NOMO-1 treated with dmso at 0.1 percent for 144 hours (cell line): ENCODE measurements at regions not wholly inside any gene's neighbourhood (a gene's known extent, or its start where the extent isn't known, plus 50 kb on each side); places are given as distances from the start of the nearest gene placed in this dataset.

Experiments used
- DNase-seq: peaks from one replicate; lab custom pipeline; 2025; ENCODE audit not compliant: unreplicated experiment; lab: John Stamatoyannopoulos, UW

DNA sequence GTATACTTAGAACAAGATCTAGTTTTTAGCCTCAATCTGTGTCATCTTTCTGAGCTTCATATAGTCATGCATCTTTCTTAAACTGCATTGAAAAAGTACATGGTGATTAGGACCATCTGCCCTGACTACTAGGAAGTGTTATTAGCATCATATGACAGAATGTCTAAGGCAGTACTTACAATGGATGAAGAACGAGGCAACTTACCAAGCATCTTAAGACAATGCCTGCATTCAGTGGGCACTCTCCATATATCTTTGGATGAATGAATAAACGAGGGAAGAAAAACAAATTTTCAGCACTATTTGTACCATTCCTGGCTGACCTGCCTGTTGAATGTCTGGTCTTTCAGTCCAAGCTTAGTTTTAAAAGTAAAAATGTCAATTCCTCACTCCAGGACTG is 185.4 kb upstream of the EPHA3 start:
- DNase-seq = no peak

DNA sequence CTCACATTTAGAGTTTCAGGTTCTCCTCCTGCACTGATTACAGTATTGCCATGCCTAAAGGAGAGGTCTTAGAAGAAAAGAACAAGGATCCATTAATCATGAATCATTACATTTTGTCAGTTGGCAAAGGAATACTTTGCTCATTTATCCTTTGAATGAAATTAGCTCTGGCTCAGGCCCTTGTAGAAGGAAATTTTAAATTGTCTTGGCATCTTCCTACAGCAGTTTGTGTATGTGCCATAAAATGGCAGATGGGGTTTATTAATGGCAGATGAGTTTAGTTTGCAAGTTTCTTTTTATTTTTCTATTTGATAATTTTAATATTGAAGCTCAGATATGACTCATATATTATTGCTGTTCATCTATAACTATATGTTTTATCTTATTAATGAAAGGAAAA is 181.2 kb upstream of the EPHA3 start:
- no peak for DNase-seq

GRCh38 chr3:88930611-88931010 is 176.8 kb upstream of the EPHA3 start:
- no peak for DNase-seq

GRCh38 chr3:88936831-88937230 is 170.6 kb upstream of the EPHA3 start:
- DNase-seq = no peak

GRCh38 chr3:88940296-88940695 is 167.1 kb upstream of the EPHA3 start:
- no peak for DNase-seq

- DNase-seq = no peak
Measured at GRCh38 chr3:88947013-88947412, 160.4 kb upstream of the EPHA3 start.

- no peak for DNase-seq
Measured at GRCh38 chr3:88954853-88955252, 152.6 kb upstream of the EPHA3 start.

DNA sequence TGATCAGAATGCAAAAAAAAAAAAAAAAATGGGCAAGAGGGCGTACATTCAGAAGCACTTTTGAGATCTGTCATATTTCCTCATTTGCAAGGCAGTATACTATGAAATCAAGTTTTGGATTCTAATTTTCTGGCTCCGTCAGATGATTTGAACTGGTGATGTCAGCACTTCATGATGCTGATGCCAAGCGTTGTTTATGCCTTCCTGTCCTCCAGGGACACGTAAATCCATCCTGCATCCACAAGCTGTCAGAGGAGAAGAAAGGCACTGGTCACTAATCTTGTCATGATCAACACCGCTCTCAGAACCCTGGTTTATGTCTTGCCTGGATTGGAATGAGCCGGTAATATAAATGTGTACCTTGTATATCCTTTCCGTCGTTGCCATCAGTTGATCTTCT is 152.1 kb upstream of the EPHA3 start:
- no peak for DNase-seq

DNA sequence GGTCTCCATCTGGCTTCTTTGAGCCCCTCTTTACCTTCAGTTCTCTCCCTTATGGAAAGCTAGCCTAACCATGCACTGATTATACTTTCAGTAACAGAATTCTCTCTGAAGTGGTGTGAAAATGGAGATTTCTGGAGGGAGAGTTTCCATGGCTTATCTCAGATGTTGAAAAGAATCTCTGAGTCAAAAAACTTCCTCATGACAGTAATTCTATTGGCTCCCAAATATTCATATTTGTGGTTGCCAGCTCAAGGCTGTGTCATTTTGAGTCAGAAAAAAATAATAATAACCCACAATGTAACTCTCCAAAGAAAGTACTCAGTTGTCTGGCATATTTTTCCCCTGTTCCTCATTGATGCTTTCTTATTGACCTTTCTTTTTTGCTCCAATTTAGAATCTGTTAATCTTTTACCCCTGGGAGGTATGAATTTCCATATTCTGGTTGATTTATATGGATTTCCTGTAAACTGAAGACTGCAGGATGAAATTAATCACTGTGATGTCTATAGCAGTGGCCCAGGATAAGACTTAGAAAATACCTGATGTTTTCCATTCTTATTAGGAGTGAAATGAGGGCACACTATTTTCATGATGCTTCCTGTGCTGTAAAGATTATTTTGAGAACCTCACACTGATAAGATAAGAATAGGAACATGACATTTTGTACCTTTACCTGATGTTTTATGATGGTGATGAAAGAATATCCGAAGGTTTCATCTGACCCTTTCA is 149.5 kb upstream of the EPHA3 start:
- no peak for DNase-seq

DNA sequence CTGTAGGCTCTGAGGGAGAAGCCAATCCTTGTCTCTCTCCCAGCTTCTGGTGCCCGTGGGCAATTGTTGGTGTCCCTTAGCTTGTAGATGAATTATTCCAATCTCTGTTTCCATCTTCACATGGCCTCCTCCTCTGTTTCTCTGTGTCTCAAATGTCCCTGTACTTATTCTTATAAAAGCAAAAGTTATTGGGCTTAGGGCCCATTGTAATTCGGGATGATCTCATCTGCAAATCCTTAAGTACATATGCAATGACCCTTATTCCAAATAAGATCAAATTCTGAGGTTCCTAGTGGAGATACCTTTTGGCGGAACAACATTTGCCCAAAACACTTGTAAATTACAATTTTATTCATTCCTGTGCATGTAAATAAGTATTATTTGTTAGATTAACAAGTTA is 147.4 kb upstream of the EPHA3 start:
- DNase-seq = no peak

DNA sequence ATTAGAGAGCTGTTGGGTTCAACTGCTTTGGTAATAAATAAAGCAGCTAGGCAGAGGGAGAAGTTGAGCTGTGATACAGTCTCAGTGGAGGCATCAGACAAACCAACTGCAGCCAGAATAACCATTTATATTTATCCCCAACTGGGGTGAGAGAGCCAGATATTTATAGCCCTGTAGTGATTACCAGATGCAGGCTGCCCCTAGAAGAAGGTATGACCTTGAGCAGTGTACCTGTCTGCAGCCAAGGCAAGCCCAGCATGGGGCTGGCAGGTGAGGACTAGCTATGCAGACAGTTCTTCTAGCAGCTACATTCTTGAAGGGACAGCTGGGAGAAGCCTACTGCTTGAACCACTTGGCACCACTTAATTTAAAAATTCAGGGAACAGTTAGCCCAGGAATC is 144.4 kb upstream of the EPHA3 start:
- DNase-seq = no peak

GRCh38 chr3:88979760-88980159 is 127.7 kb upstream of the EPHA3 start:
- no peak for DNase-seq

GRCh38 chr3:88983458-88983857 is 124.0 kb upstream of the EPHA3 start:
- DNase-seq = no peak

GRCh38 chr3:88984256-88984655 is 123.2 kb upstream of the EPHA3 start:
- DNase-seq = no peak

DNA sequence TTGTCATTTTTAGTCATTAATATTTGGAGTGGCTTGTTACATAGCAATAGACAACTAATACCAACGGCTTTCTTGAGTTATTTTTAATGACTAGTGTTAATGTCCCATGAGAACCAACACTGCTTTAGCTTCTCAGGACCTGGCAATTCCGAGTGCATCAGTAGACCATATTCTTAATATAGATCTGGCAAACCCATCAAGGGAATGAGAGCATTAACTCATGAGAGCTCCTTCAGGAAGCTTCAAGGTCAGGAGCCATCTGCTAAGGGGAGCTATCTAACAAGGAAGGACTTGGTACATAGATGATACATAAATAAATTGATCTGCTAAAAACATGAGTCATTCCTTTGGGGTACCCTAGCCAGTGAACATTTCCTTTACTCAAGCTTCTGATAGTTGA is 122.6 kb upstream of the EPHA3 start:
- no peak for DNase-seq

GRCh38 chr3:88985491-88985890 is 121.9 kb upstream of the EPHA3 start:
- DNase-seq = no peak

- DNase-seq = no peak
Measured at GRCh38 chr3:88986834-88987233, 120.6 kb upstream of the EPHA3 start.

GRCh38 chr3:88987776-88988175 is 119.6 kb upstream of the EPHA3 start:
- no peak for DNase-seq

DNA sequence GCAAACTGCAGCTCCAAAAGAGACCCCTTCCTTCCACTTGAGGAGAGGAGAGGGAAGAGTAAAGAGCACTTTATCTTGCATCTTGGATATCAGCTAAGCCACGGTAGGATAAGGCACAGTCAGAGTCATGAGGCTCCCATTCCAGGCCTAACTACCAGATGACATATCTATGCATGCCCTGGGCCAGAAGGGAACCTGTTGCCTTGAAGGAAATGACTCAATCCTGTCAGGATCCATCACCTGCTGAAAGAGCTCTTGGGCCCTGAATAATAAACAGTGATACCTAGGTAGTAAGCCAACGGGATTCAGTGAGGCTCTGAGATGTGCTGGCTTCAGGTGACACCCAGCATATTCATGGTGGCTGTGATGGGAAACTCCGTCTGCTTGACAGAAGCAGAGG is 118.5 kb upstream of the EPHA3 start:
- no peak for DNase-seq

DNA sequence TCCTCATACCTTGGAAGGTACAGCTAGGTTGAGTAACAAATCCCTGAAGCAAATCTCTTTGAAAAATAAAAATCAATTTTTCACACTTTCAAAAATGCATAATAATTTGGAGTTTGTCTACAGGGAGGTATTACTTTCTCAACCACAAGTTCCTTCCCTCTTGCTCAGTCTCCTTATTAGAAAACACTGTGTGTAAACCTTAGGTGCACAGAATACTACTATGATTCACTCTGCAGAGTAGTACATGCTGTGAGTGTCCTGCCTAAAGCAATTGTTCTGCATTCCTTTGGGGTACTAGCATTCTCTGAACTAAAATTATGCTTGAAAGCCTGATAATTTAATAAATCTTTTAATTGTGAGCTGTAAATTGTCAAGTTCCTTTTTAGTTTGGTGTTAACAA is 115.9 kb upstream of the EPHA3 start:
- no peak for DNase-seq

DNA sequence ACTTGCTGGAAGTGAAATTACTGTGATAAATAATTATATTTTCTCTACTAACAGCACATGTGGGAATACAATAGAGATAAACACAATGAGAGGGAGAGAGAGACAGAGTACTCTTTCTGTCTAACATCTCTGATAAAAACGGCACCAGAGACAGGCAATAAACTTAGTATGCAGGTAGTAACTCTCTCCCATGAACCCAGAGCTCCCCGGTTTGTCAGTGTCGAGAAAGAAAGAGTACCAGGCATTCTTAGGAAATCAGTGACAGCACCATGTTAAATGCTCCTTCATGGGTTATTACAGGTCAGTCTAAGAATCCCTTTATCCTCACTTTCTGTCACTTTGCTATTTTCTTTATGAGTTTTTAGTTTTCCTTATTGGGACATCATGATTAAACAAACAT is 110.7 kb upstream of the EPHA3 start:
- no peak for DNase-seq

- no peak for DNase-seq
Measured at GRCh38 chr3:88997260-88997659, 110.2 kb upstream of the EPHA3 start.

DNA sequence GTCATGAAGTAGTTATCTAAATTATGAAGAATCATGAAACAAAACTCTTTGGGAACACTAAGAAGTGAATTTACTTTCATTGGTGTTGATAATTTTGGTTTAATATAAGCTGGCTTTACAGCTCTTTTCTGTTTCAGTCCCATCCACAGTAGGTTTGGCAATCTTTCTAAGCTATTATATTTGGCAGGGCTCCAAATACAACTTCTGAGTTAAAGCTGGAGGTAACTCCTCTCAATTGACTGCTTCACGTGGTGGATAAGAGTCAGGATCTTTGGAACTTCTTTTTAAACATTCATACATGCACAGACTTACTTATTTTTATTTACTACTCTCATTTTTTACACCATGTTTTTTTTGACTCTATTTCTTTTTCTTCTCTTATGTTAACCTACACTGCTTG is 106.5 kb upstream of the EPHA3 start:
- DNase-seq = no peak

DNA sequence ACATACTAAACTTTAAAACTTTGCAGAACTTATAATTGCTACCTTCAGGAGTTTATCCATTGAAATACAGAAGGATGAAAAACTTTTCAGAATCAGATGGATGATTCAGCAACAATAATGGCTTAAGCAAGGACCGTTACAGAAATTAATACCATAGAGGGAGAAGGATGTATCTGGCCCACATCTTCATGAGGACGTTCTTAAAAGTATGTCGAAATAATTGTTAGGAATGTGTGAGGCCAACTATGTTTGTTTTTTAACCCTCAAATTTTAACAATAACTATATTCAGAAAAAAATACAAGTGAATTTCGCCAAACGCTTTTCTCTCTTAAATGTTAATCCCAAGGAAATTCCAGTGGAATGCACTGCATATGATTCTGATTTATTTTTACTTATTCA is 105.2 kb upstream of the EPHA3 start:
- DNase-seq = no peak
